Activated effector memory CD4-positive, alpha-beta T cell treated with anti-CD3 and anti-CD28 coated beads, Interleukin-2, amount 50 U/mL, for 16 hours (primary cell): ENCODE measurements at regions not wholly inside any gene's neighbourhood (a gene's known extent, or its start where the extent isn't known, plus 50 kb on each side); places are given as distances from the start of the nearest gene placed in this dataset.
"Not testable (repeated sequence)": the region's sequence is repeated elsewhere in the genome, so short reads cannot be mapped to it uniquely, and the experiment has no call there.

Experiments
- DNase-seq: peaks from one replicate; pipeline ENCODE4 v3.0.0-alpha.2; 2020

DNA sequence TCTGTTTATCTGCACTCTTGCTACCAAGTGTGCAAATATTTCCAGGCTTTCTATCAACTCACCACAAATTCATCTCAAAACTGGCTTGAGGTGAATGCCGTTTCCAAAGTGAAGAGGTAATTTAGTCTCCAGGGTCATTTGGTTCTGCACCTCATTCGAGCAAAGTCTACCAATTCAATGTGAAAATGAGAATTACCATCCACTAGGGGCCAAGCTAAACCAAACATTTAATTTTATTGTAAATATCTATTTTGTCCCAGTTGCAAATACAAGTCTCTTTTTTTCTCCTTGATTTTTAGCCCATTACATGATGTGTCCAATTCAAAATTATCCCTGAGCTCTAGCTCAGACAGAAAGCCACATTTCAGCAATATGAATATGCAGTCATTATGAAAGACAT, 152.3 kb upstream of the PTBP2 start:
- no peak for DNase-seq

DNA sequence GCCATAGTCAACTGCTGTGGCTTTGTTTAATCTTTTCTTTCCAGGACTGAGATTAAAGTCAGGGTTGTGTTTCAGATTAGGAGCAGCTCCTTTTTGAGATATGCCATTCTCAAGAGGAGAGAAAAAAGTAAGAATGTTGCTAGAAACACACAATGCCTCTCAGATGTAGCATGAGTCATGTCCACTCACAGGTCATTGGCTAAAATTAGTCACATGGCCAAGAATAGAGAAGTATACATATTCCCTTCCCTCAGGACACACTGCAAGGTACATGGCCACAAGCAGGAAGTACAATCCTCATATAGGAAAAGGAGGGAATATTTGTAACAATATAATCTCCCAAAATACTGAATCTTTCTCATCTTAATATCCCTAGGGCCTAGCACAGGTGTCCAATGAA, 141.9 kb upstream of the PTBP2 start:
- DNase-seq: no peak

DNA sequence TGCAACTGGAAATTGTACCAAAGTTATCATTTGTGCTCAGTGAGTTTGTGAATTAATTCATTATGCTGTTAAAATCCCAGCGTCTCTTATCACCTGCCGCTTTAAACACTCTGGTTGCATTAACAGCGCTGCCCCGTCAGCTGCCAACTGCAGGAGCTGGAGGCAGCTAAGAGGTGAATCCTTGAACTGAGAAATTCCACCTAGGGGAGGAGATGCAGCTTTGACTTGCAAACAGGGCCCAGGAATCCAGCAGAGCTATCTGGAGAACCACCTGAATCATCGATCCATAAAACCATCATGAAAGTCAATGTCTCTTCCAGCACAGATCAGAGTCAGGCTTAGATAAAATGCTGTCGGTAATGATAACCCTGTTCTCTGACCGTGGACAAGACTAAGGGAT, 140.7 kb upstream of the PTBP2 start:
- no peak for DNase-seq

DNA sequence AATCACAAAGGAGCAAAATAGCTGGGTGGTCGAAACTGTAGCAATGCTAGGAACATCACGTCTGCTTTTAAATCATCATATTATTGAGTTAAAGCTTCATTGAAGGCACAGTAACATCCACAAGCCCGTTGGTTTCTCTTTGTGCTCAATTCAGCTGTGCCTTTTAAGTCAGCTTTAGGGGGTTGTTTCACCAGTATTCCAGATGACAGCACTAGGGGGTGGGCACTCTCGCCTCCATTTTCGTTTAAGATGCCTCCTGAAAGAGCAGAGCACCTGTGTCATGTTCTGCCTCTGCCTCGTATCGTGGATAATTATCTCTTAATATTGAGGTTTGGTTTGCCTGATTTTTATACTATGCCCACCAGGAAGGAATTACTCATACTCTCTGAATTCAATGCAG, 139.8 kb upstream of the PTBP2 start:
- DNase-seq: no peak

DNA sequence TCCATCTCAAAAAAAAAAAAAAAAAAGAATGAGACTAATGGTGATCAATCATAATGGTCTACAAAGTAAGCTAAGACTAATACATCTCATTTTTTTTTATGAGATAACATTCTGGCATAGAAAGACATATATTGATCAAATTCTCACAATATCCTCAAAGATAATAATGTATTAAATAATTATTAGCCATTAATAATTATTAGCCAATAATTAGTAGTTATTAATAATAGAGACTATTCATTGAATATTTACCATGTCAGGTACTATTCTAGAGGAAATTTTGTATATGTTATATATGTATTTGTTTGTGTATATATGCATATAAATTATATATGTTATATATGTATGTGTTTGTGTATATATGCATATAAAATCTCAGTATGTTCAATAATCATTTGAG, 137.7 kb upstream of the PTBP2 start:
- no peak for DNase-seq

DNA sequence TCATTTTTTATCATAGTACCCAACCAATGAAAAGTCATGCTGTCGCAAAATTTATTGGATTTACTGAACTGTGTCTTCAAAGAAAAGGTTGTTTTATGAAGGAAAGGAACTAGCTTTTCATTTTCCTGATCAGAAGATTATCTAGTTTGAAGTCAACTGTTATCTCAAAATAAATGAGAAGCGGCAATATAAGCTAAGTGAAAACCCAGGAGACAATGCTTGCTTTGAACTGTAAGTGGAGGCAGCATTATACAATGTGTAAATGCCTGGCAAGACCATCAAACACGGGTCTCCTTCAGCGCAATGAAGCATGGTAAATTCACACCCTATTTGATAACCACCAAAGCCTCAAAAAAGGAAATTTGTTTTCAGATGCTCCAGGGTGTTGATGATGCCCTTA, 134.4 kb upstream of the PTBP2 start:
- DNase-seq: no peak

DNA sequence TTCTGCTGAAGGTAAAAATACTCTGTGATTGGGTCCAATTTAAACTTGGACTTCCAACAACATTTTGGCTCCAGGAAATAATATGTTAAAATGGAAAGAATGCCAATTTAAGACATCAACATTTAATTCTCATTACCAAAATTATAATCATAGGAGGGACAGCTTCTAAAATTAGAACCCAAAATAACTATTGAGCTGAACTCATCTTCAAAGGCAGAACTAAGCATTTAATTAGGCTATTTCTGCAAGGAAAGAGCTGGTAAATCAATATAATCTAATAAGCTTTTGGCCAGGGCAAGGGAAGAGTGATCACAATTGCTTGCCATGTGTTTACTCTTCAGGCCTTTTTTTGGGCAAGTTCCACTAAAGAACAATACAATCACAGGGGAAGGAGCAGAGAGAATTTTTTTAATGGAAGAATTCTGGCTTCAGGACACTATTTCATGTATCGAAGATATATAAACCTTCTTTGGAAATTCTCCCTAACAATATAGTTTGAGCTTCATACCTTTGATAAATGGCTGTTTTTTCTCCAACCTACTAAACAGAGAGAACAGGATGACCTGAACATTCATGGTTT, 133.1 kb upstream of the PTBP2 start:
- no peak for DNase-seq

DNA sequence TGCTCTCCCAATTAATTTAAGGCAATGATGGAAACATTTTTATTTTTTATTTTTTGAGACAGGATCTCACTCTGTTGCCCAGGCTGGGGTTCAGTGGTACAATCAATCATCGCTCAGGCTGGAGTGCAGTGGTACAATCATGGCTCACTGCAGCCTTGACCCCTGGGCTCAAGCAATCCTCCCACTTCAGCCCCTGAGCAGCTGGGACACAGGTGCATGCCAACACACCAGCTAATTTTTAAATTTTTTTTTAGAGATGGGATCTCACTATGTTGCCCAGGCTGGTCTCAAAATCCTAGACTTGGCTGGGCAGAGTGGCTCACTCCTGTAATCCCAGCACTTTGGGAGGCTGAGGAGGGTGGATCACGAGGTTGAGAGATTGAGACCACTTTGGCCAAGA, 126.1 kb upstream of the PTBP2 start:
- not testable (repeated sequence) for DNase-seq

DNA sequence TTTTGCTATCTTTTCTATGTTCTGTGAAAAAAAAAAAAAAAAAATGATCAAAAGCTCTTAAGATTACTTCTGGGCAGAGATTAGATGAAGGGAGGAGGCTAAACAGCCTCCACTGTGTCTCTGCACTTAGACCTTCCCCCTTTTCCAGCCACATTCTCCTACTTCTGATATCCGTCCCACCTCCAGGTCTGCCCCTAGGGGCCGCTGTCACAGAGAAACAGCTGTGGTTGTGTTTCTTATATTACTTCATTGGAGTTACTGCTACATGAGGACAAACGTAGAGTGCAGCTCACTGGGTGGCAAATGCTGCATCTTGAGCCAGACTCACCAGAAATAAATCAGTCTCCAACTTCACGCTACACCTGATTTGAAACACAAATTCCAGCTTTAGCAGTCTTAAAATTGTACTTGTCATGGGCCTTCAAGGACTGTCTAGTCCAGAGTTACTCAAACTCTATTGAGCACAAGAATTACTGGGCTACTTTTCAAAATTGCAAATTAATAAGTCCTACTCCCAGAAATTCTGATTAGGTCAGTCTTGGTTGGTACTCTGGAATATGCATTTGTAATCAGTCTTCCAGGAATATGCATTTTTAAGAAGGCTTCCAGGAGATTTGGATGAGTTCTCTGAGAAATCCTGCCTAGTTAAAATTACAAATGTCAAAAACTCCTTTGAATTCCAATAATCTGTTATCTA, 125.2 kb upstream of the PTBP2 start:
- DNase-seq: no peak

DNA sequence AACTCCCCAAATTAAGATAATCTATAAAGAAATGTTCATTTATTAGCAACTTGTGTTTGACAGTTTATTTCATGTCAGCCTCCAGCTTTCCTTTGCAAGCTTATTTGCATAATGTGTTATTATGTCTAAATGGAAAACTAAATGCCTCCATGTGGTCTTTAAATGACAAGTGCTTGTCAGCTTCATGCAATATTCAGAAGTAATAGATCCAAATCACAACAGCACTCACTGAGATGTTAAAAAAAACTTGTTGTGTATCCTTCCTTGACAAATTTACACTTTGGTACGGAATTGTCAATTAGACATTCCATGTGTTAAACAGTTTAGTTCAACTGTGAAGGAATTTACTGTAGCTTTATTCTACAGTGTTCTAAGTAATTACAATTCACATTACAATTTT, 124.4 kb upstream of the PTBP2 start:
- DNase-seq: no peak

DNA sequence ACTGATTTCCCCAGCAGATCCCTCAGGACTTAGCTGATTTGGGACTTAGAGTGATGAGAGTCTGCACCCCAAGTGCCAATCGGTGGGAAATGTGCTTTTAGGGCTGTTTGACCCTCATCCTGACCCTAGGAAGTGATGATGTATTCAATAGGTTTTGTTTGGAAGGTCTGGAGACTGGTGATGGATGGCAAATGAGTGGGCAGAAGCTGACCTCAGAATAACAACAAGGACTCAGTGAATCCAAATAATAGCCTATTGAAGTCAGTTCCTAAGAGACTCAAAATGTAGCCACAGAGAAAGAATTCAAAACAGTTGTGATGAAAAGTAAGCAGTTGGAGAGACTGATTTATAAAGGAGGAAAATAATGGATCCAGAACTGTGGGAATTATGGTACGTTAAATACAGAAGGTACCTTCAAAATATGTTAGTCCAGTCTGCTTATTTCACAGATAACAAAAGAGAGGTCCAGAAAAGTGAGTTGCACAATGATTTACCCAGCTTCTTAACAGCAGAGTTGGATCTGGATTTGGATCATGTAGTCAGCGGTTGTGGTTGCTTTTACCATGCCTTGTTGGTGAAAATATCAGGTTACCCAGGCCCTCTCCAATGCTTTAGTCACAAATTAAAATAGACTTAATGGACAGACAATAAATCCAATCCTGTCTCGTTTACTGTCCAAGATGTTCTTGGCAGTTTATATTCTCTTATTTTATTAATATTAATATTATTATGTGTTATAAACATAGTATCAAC, 123.0 kb upstream of the PTBP2 start:
- no peak for DNase-seq

DNA sequence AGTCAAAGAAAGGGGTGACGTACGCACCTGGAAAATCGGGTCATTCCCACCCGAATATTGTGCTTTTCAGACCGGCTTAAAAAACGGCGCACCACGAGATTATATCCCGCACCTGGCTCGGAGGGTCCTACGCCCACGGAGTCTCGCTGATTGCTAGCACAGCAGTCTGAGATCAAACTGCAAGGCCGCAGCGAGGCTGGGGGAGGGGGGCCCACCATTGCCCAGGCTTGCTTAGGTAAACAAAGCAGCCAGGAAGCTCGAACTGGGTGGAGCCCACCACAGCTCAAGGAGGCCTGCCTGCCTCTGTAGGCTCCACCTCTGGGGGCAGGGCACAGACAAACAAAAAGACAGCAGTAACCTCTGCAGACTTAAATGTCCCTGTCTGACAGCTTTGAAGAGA, 117.0 kb upstream of the PTBP2 start:
- DNase-seq: not testable (repeated sequence)

DNA sequence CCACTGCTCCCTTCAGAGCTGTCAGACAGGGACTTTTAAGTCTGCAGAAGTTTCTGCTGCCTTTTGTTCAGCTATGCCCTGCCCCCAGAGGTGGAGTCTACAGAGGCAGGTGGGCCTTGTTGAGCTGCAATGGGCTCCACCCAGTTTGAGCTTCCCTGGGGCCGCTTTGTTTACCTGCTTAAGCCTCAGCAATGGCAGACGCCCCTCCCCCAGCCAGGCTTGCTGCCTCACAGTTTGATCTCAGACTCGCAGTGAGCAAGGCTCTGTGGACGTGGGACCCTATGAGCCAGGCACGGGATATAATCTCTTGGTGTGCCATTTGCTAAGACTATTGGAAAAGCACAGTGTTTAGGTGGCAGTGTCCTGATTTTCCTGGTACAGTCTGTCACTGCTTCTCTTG, 104.2 kb upstream of the PTBP2 start:
- peak; percentile 51 for DNase-seq

DNA sequence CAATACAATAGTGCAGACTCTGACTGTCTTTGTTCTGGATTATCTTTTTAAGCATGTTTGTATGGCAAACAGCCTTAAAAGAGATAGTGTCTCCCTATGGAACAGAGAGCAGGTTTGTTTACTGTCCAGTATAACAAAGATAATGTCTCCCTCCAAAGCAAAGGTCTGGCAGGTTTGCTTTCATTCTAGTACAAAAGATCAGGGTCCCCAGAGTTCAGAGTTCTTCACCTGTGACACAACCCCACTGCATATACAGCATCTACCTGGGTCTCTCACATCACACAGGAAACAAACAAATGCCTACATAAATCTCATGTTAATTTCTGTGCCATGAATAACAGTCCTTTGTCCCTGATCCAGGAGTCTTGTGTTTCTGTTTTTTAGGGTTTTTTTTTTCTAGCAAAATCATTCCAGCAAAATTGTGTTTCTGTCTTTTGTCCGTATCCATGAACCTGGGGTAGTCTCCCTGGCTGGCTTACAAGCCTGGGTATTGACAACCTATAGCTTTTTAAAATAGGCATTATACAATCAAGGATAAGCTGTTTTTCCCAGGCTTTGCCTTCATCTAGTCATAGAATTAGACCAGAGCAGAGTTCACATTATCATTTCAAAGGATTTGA, 89.4 kb upstream of the PTBP2 start:
- DNase-seq: no peak

DNA sequence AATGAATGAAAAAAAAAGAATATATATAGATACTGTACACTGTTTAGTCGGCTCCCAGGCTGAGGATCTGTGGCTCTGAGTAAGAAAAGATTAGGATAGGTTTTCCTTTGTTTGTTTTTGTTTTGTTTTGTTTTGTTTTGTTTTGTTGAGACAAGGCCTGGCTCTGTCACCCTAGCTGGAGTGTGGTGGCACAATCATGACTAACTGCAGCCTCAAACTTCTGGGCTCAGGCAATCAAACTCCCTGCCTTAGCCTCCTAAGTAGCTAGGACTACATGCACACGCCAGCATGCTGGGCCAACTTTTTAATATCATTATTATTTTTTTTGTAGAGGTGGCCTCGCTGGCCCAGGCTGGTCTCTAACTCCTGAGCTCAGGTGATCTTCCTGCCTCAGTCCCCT, 87.9 kb upstream of the PTBP2 start:
- no peak for DNase-seq

DNA sequence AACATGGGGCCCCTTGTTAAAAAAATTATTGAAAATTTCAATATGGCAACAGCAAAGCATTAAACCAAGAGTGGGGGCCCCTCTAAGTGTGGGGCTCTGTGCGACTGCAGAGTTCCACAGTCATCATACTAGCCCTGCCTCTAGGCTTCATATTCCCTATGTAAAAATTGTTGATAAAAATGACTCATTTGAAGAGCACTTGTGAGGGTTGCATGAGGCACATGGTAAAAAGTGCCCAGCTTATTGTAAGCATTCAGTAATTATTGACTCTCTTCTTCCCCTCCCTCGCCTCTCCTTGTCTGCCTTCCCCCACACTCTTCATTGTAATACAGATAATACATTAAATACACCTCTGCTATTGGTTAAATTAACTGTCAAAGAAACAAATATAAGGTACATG, 86.7 kb upstream of the PTBP2 start:
- DNase-seq: no peak

DNA sequence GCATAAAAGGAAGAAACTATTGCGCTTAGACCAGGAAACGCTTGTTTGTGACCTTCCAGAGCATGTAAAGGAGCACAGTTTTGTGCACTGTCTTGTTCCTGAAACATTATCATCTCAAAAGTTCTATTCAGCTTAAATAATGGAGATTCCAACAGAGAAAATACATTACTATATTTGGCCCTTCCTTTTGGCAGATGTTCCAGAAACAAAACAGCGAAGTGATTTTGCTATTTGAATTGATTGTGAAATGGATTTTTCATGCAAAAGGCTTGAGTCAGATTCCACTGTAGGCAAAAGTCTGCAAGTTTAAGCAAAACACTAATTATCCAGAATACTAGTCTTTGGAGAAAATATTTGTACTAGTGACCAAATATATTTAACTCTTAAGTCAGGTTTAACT, 80.3 kb upstream of the PTBP2 start:
- DNase-seq: no peak

DNA sequence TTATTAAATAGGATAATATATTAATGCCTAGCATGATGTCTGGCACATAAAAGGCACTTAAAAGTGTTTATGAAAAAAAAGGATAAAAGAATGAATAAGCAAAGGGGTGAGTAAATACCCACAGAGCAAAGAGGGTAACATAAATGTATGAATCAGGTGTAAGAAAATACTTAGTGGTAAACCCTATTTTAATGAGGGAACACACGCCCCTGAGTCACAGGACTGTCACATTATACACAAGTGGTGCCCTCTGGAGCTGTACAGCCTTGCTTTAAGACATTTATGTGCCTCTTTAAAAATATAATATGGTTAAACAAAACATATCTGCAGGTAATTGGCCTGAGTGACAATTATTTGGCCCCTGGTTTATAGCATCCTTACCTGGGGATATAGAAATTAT, 78.1 kb upstream of the PTBP2 start:
- DNase-seq: no peak

DNA sequence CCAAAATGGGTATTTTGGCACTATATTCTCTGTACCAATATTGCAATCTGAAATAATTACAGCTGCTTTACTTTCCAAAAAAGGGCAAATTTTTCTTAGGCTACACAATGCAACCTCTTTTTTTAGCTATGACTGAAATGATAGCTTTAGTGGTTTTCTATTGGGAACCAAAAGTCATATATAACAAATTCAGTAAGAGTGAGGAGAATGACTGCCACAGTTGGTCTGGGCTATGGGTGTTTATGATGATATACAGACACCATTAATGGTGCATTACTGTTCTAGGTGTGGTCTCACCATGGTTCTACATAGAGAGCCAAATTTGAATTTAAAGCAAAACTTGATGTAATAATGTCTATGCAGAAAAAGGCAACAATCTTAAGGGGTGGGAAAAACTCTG, 72.3 kb upstream of the PTBP2 start:
- no peak for DNase-seq

DNA sequence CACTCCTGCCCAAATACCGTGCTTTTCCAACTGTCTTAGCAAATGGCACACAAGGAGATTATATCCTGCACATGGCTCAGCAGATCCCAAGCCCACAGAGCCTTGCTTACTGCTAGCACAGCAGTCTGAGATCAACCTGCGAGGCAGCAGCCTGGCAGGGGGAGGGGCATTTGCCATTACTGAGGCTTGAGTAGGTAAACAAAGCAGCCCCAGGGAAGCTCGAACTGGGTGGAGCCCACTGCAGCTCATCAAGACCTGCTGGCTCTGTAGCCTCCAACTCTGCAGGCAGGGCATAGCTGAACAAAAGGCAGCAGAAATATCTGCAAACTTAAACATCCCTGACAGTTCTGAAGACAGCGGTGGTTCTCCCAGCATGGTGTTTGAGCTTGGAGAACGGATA, 70.1 kb upstream of the PTBP2 start:
- no peak for DNase-seq

DNA sequence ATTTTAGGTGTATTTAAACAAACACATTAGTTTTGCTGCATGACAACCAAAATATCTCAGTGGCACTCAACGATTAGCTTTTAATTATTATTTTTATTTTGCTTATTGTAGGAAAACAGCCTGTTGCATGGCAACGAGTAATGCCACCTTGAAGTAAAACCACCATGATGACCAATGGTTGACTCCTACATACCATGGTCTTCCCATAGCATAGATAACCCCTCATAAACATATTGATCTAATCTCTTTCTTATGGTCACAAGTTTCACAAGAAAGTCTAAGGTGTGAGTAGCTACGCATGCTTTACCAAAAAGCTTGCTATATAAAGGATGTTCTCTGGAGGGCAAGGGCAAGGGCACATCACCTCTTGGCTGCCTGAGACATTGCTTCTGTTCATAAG, 61.5 kb upstream of the PTBP2 start:
- DNase-seq: no peak

DNA sequence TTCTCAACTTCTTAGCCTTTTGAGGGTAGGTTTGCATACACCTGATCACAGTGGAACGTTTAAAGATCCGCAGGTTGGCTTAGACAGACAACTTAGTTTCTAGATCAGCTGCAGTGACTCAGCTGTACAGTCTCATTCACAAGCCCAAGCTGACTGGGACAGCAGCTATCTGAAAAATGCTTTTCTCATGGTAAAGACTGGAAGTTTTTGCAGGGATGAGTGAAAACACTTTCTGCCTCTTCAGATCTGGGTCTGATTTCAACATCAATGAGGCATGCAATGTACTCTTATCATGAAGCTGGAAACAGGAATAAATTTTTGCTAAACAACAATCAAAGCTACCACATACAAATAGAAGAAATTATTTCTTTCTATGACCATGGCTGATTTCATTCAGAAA, 61.1 kb upstream of the PTBP2 start:
- no peak for DNase-seq
